Fibroblast of pulmonary artery (primary cell): ENCODE measurements at regions not wholly inside any gene's neighbourhood (a gene's known extent, or its start where the extent isn't known, plus 50 kb on each side); places are given as distances from the start of the nearest gene placed in this dataset.

Source experiments
- DNase-seq: peaks from one replicate; pipeline ENCODE4 v3.0.0-alpha.2; 2010; ENCODE audit warnings: low read depth
- H3K4me3 ChIP-seq: replicated peaks from 2 replicates; pipeline ENCODE4 v1.5.1; 2011; ENCODE audit warnings: low read depth, mild to moderate bottlenecking, control low read depth, low read length, moderate library complexity
- TF ChIP-seq, protein P1 (sequence below): IDR thresholded peaks from 2 replicates; pipeline ENCODE4 v1.5.1; 2011; ENCODE audit warnings: mild to moderate bottlenecking, control low read depth, low read length, inconsistent platforms; ENCODE audit errors: missing control alignments

DNA sequence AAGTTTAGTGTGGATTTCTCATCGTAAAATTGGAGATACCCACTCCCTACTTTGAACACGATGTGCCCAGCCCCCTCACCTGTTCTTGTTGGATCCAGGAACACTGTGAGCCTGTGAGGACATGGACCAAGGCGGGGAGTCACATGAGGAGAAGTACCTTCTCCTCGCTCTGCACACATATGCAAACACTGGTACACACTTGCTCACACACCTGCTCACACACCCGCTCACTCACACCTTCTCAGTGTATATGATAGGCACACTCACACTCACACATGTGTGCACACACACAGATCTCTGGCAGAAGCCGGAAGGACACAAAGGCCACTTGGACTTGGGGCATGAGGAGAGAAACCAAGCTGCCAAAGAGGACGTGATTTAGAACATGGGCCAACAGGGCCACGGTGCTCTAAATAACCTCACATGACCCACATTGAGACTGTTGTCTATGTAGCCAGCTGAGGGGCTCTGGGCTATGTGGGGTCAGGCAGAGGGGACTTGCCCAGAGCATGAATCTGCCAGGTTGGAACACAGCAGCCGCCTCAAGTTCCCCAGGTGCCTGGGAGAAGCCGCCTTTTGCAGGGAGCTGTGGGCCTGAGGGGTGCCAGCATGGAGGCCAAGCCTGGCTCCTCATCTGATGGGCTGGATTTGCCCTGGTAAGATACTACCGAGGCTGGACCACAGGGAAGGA, 283.0 kb upstream of the IRX4 start:
- TF ChIP-seq, protein P1, sequence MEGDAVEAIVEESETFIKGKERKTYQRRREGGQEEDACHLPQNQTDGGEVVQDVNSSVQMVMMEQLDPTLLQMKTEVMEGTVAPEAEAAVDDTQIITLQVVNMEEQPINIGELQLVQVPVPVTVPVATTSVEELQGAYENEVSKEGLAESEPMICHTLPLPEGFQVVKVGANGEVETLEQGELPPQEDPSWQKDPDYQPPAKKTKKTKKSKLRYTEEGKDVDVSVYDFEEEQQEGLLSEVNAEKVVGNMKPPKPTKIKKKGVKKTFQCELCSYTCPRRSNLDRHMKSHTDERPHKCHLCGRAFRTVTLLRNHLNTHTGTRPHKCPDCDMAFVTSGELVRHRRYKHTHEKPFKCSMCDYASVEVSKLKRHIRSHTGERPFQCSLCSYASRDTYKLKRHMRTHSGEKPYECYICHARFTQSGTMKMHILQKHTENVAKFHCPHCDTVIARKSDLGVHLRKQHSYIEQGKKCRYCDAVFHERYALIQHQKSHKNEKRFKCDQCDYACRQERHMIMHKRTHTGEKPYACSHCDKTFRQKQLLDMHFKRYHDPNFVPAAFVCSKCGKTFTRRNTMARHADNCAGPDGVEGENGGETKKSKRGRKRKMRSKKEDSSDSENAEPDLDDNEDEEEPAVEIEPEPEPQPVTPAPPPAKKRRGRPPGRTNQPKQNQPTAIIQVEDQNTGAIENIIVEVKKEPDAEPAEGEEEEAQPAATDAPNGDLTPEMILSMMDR: no peak
- H3K4me3 ChIP-seq: no peak overlapping the region
- DNase-seq: no peak

DNA sequence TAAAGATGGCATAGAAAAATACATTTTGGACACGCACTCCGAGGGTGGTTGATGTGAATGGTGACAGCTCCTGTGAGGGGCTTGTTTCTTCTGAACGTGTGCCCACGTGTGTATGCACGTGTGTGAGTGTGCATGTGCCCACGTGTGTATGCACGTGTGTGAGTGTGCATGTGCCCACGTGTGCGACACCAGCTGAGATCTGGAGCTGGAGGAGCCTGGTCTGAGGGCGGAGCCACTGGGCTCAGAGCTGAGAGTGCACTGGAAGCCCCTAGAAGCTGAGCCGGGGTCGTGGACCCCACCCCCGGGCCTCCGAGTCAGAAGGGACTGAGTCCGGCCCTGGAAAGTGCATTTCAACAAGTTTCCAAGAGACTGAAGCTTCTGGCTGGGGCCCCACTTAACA, 282.5 kb upstream of the IRX4 start:
- TF ChIP-seq, protein P1: no peak
- H3K4me3 ChIP-seq: no peak overlapping the region
- no peak for DNase-seq

DNA sequence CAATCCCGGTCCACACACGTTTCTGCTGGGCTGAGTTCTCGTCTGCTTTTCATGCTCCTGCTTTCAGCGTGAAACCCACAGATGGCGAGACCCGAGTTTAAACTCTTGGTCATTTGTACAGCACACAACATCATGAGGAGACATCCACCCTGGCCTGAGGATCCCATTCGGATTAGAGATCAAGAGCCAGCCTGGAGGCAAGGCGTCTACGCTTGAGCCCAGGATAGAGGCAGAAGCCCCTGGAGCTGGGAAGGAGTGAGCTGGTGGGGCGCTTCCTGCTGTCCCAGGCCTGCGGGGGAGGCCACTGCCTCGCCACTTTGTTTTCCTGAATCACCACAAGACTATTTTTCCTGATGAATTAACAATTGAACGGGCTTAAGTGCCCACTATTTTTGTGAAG, 281.9 kb upstream of the IRX4 start:
- no peak for DNase-seq
- no peak overlapping the region for H3K4me3 ChIP-seq
- TF ChIP-seq, protein P1: no peak

DNA sequence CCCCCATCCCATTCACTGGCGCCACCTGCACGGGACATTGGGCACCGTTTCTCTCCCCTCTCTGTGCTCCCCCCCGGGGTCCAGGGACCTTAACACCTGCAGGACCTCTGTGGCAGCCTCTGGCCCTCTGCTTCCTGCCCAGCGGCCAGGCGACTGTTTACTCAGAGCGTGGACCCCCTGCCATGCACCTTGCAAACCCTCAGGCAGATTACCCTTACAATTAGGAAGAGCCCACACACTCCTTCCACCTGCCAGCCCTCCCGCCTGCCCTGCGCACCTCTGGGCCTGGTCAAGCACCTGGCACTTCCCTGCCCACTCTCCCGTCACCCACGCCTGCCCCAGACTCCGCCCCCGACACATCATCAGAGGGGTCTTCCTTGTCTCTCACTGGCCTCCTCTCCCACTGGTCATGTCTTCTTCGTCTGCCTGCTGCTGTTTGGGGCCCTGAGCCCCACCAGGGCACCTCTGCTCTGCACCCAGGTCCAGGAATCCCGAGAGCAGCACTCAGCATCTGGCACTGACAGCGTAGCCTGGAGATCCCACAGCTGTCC, 281.3 kb upstream of the IRX4 start:
- TF ChIP-seq, protein P1: no peak
- no peak for DNase-seq
- H3K4me3 ChIP-seq: no peak overlapping the region

DNA sequence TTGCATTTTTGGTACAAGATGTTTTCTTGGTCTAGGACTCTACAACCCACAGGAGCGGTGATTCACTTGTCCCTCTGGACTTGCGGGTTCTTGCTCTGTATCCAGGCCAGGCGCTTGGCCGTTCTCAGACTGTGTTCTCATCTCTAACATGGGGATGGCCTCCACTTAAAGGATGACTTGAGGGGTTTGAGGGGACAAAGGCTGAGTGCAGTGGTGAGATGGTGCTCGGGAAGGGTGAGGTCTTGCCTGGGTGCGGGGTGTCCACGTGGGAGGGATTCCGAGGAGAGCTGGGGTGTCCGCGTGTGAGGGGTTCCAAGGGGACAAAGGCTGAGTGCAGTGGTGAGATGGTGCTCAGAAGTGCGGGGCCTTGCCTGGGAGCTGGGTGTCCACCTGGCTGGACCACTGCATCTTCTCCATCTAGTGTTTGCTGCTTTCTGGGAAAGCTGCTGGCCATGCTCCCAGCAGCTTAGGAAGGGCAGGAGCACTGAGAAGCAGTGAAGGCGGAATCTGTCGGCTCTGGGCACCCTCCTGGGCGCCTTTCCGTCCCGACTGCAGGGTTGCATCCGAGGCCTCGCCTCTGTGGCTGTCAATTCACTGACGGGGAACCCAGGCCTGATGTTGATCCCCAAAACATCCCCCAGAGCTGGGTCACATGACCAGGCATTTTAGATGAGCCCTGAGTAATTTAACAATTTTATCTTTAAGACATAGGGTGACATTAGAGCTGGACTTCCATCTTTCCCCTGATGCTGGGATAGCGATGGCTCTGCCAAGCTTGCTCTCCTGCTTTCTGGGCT, 280.5 kb upstream of the IRX4 start:
- TF ChIP-seq, protein P1: no peak
- no peak for DNase-seq
- H3K4me3 ChIP-seq: no peak overlapping the region

DNA sequence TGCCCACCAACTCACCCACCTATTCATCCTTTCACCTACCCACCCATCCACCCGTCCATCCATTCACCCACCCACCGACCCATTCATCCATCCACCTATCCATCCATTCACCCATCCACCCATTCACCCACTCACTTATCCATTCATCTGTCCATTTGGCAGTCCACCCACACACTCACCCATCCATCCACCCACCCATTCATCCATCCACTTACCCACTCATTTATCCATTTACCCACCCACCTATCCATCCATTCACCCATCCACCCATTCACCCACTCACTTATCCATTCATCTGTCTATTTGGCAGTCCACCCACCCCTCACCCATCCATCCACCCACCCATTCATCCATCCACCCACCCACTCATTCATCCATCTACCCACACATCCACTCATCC, 278.1 kb upstream of the IRX4 start:
- TF ChIP-seq, protein P1: no peak
- no peak for DNase-seq
- H3K4me3 ChIP-seq: no peak overlapping the region
